ENCODE measurements at regions not wholly inside any gene's neighbourhood (a gene's known extent, or its start where the extent isn't known, plus 50 kb on each side); places are given as distances from the start of the nearest gene placed in this dataset.

DNA sequence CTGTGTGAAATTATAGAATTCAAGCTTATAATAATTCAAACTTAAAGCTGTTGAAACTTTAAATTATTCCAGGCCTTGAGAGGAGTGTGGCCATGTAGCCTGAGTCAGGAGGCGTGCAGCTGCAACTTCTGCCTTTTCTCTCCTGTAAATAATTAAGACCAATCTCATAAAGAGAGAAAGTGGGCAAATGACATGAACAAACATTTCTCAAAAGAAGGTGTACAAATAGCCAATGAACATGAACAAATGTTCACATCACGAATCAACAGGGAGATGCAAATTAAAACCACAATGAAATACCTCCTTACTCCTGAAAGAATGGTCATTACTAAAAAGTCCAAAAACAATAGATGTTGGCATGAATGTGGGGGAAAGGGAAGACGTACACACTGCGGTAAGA is 149.1 kb upstream of the MYCN start:
- TF ChIP-seq, protein P1, sequence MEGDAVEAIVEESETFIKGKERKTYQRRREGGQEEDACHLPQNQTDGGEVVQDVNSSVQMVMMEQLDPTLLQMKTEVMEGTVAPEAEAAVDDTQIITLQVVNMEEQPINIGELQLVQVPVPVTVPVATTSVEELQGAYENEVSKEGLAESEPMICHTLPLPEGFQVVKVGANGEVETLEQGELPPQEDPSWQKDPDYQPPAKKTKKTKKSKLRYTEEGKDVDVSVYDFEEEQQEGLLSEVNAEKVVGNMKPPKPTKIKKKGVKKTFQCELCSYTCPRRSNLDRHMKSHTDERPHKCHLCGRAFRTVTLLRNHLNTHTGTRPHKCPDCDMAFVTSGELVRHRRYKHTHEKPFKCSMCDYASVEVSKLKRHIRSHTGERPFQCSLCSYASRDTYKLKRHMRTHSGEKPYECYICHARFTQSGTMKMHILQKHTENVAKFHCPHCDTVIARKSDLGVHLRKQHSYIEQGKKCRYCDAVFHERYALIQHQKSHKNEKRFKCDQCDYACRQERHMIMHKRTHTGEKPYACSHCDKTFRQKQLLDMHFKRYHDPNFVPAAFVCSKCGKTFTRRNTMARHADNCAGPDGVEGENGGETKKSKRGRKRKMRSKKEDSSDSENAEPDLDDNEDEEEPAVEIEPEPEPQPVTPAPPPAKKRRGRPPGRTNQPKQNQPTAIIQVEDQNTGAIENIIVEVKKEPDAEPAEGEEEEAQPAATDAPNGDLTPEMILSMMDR (IDR thresholded peaks at IDR 0.05; ENCODE audit: low read length) = no peak
- TF ChIP-seq EZH2 (optimal IDR thresholded peaks at IDR 0.05; ENCODE audit: low read depth, low read length) (no peak), EZH2phosphoT487 (IDR thresholded peaks at IDR 0.05; ENCODE audit: low read length) (no peak)
